ENCODE measurements at regions not wholly inside any gene's neighbourhood (a gene's known extent, or its start where the extent isn't known, plus 50 kb on each side); places are given as distances from the start of the nearest gene placed in this dataset.

GRCh38 chr1:21350202-21350885 is 60.1 kb upstream of the ECE1 start:
- TF ChIP-seq CTCF (IDR thresholded peaks at IDR 0.05), result no peak
- H3K9me3 Mint-ChIP-seq, result no peaks in the 10 kb centered on the region
- no peak overlapping the region for H3K27ac Mint-ChIP-seq
- H3K36me3 Mint-ChIP-seq (ENCODE audit: low read depth), result no peaks in the 10 kb centered on the region
- H3K4me1 Mint-ChIP-seq, result no peaks in the 10 kb centered on the region
- intact Hi-C loops (cut with micrococcal nuclease), result no loop called here
- no peaks in the 10 kb centered on the region for H3K27me3 Mint-ChIP-seq
- ATAC-seq (ENCODE audit: low read depth), result no peak
- DNase-seq, result no peak
- POLR2A ChIA-PET, result no interaction called here
- H3K4me3 Mint-ChIP-seq, result no peak overlapping the region
- CTCF ChIA-PET, result no interaction called here

- H3K27ac Mint-ChIP-seq, result no peak overlapping the region
- ATAC-seq (ENCODE audit: low read depth) (no peak), DNase-seq (no peak)
- ChIA-PET POLR2A (interaction anchor here (0.6 kb wide), 1 partner anchor 77 kb away, joined by 4 read pairs; no protein-coding TSS in a partner anchor), CTCF (no interaction called here)
- H3K4me1 Mint-ChIP-seq, result no peaks in the 10 kb centered on the region
- no peaks in the 10 kb centered on the region for H3K9me3 Mint-ChIP-seq
- TF ChIP-seq CTCF (IDR thresholded peaks at IDR 0.05), result no peak
- H3K27me3 Mint-ChIP-seq, result no peaks in the 10 kb centered on the region
- intact Hi-C loops (cut with micrococcal nuclease), result loop anchor here (5.0 kb wide), 1 partner anchor 842 kb away; the partner anchor contains the start of gene MUL1
- H3K4me3 Mint-ChIP-seq, result no peak overlapping the region
- peaks cover 2% of the 10 kb centered on the region for H3K36me3 Mint-ChIP-seq (ENCODE audit: low read depth)
Measured at GRCh38 chr1:21349693-21350092, 59.4 kb upstream of the ECE1 start.

GRCh38 chr1:21347072-21347581 is 56.9 kb upstream of the ECE1 start:
- CTCF ChIA-PET, result no interaction called here
- TF ChIP-seq CTCF (IDR thresholded peaks at IDR 0.05), result no peak
- Mint-ChIP-seq H3K9me3 (no peaks in the 10 kb centered on the region), H3K4me3 (no peak overlapping the region), H3K27ac (no peak overlapping the region), H3K27me3 (no peaks in the 10 kb centered on the region), H3K4me1 (peaks cover 22% of the 10 kb centered on the region), H3K36me3 (ENCODE audit: low read depth) (peaks cover 18% of the 10 kb centered on the region)
- ATAC-seq (ENCODE audit: low read depth) (no peak), DNase-seq (no peak)
- intact Hi-C loops (cut with micrococcal nuclease), result loop anchor here (5.0 kb wide), 1 partner anchor 840 kb away; the partner anchor contains the start of gene MUL1
- POLR2A ChIA-PET, result interaction anchor here (1.0 kb wide), 1 partner anchor 54 kb away, joined by 3 read pairs; no protein-coding TSS in a partner anchor

GRCh38 chr1:21346365-21347071 is 56.3 kb upstream of the ECE1 start:
- Mint-ChIP-seq H3K4me3 (no peak overlapping the region), H3K27me3 (no peaks in the 10 kb centered on the region), H3K4me1 (peaks cover 28% of the 10 kb centered on the region), H3K36me3 (ENCODE audit: low read depth) (peaks cover 22% of the 10 kb centered on the region), H3K27ac (no peak overlapping the region), H3K9me3 (no peaks in the 10 kb centered on the region)
- POLR2A ChIA-PET, result interaction anchor here (1.7 to 4.3 kb wide), 4 partner anchors 21 to 92 kb away, joined by 13 to 157 read pairs (median 29); partner anchors contain the start of gene ECE1
- TF ChIP-seq CTCF (IDR thresholded peaks at IDR 0.05), result no peak
- ATAC-seq (ENCODE audit: low read depth) (no peak), DNase-seq (no peak)
- intact Hi-C loops (cut with micrococcal nuclease), result loop anchor here (5.0 kb wide), 1 partner anchor 839 kb away; the partner anchor contains the start of gene MUL1
- CTCF ChIA-PET, result interaction anchor here (2.0 to 3.2 kb wide), 2 partner anchors 77 to 91 kb away, joined by 13 to 14 read pairs; no protein-coding TSS in a partner anchor
